22Rv1 (cell line): ENCODE measurements at regions not wholly inside any gene's neighbourhood (a gene's known extent, or its start where the extent isn't known, plus 50 kb on each side); places are given as distances from the start of the nearest gene placed in this dataset.

ENCODE experiments used
- ZFX ChIP-seq: fragments of 450-650 bp; IDR thresholded peaks from 2 replicates; pipeline ENCODE4 v1.6.1; 2017; ENCODE audit warnings: antibody characterized with exemption, borderline replicate concordance
- TF ChIP-seq, protein P1 (sequence below): fragments of 450-650 bp; IDR thresholded peaks from 2 replicates; pipeline ENCODE4 v1.5.1; 2017; ENCODE audit warnings: mild to moderate bottlenecking

DNA sequence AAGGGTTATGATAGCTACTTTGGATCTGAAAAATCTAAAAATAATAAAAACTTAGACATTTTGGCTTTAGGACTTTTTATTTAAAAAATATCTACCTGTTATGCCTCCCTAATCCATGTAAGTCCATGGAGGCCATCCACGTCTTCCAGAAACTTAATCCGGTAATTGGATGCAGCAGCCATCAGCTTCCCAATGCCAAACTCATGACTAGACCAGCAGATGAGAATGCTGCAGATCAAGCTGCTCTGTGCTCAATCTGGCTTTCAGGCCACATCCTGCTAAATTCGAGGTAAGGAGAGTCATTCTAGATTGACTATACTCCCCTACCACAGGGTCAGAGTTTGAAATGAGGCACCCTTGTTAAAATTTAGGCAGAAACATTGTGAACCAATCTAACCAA is 168.5 kb upstream of the TCERG1L start:
- TF ChIP-seq, protein P1, sequence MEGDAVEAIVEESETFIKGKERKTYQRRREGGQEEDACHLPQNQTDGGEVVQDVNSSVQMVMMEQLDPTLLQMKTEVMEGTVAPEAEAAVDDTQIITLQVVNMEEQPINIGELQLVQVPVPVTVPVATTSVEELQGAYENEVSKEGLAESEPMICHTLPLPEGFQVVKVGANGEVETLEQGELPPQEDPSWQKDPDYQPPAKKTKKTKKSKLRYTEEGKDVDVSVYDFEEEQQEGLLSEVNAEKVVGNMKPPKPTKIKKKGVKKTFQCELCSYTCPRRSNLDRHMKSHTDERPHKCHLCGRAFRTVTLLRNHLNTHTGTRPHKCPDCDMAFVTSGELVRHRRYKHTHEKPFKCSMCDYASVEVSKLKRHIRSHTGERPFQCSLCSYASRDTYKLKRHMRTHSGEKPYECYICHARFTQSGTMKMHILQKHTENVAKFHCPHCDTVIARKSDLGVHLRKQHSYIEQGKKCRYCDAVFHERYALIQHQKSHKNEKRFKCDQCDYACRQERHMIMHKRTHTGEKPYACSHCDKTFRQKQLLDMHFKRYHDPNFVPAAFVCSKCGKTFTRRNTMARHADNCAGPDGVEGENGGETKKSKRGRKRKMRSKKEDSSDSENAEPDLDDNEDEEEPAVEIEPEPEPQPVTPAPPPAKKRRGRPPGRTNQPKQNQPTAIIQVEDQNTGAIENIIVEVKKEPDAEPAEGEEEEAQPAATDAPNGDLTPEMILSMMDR: no peak
- no peak for TF ChIP-seq ZFX
